Endothelial cell (in vitro differentiated cells): ENCODE measurements at regions not wholly inside any gene's neighbourhood (a gene's known extent, or its start where the extent isn't known, plus 50 kb on each side); places are given as distances from the start of the nearest gene placed in this dataset.

Source experiments
- DNase-seq: peaks from one replicate; pipeline ENCODE4 v3.0.0; 2021; ENCODE audit warnings: low spot score
- H3K27ac Mint-ChIP-seq: one replicate; pipeline ENCODE4 v1.8.0; 2021; ENCODE audit warnings: mixed read lengths, inconsistent platforms; ENCODE audit not compliant: unreplicated experiment
- H3K27me3 Mint-ChIP-seq: one replicate; pipeline ENCODE4 v1.8.0; 2021; ENCODE audit warnings: mild to moderate bottlenecking, moderate library complexity, mixed read lengths, inconsistent platforms; ENCODE audit not compliant: unreplicated experiment
- H3K36me3 Mint-ChIP-seq: one replicate; pipeline ENCODE4 v1.8.0; 2021; ENCODE audit warnings: mild to moderate bottlenecking, low read depth, mixed read lengths, inconsistent platforms; ENCODE audit not compliant: unreplicated experiment
- H3K4me1 Mint-ChIP-seq: one replicate; pipeline ENCODE4 v1.8.0; 2021; ENCODE audit warnings: mild to moderate bottlenecking, mixed read lengths, inconsistent platforms; ENCODE audit not compliant: unreplicated experiment
- H3K4me3 Mint-ChIP-seq: one replicate; pipeline ENCODE4 v1.8.0; 2021; ENCODE audit warnings: mild to moderate bottlenecking, mixed read lengths, inconsistent platforms; ENCODE audit not compliant: unreplicated experiment
- H3K9me3 Mint-ChIP-seq: one replicate; pipeline ENCODE4 v1.8.0; 2021; ENCODE audit warnings: mixed read lengths, inconsistent platforms; ENCODE audit not compliant: unreplicated experiment
- TF ChIP-seq, protein P1 (sequence below): fragments of 200-600 bp; sonication (generic); IDR thresholded peaks from one replicate; pipeline ENCODE4 v1.5.0; 2021; ENCODE audit warnings: antibody characterized with exemption; ENCODE audit not compliant: unreplicated experiment

DNA sequence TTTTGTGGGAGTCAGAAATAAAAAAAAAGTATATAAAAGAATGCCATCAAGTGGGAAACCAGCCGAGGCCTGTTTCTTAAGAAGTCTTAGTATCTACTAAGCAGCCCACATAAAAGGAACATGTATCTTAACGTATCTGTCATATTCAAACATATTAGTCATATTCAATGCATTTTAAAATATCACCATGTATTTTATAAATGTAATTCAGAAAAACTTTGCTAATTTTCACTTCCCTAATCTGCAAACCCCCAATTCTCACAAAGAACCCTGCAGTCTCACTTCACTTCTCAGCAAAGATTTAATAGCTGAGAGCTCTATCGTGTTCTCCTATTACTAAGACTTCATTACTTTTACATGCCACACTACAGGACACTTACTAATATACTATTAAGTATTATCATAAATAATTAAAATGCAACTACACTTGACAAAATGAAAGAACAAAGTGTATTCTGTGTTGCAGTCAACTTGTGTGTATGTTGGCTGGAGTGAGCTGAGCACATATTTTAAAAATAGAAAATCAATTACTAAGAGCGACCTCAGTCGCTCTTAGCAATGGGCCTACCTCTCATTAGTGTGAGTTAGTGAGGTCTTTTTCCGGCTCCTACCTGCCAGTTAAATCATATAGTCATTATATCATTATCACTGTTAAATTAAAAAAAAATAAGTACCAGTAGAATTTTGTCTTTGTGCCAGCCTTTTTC lies 484.3 kb downstream of the LMO4 start:
- H3K9me3 Mint-ChIP-seq = no peaks in the 10 kb centered on the region
- no peak for DNase-seq
- H3K27ac Mint-ChIP-seq = no peak overlapping the region
- H3K36me3 Mint-ChIP-seq = no peaks in the 10 kb centered on the region
- H3K4me1 Mint-ChIP-seq = no peaks in the 10 kb centered on the region
- no peaks in the 10 kb centered on the region for H3K27me3 Mint-ChIP-seq
- H3K4me3 Mint-ChIP-seq = no peak overlapping the region
- TF ChIP-seq, protein P1, sequence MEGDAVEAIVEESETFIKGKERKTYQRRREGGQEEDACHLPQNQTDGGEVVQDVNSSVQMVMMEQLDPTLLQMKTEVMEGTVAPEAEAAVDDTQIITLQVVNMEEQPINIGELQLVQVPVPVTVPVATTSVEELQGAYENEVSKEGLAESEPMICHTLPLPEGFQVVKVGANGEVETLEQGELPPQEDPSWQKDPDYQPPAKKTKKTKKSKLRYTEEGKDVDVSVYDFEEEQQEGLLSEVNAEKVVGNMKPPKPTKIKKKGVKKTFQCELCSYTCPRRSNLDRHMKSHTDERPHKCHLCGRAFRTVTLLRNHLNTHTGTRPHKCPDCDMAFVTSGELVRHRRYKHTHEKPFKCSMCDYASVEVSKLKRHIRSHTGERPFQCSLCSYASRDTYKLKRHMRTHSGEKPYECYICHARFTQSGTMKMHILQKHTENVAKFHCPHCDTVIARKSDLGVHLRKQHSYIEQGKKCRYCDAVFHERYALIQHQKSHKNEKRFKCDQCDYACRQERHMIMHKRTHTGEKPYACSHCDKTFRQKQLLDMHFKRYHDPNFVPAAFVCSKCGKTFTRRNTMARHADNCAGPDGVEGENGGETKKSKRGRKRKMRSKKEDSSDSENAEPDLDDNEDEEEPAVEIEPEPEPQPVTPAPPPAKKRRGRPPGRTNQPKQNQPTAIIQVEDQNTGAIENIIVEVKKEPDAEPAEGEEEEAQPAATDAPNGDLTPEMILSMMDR = no peak

DNA sequence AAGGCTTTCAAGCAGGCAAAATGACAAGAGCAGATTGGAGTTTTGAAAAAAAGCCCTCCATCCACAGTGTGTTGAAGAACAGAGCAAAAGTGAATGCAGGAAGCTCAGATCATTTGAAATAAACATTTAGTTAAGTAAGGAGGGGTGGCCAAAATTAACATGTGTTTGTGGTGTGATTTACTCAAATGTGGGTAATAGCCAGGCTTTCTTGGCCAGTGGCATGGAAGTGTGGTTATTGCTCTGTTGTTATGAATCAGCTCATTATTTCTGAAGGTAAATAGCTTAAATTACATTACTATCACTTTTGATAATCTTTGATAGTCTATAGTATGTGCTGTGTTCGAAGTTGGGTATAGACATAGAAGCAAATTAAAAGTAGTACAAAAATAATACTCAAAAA lies 485.9 kb downstream of the LMO4 start:
- Mint-ChIP-seq H3K9me3 (no peaks in the 10 kb centered on the region), H3K27ac (no peak overlapping the region), H3K27me3 (no peaks in the 10 kb centered on the region), H3K4me3 (no peak overlapping the region), H3K36me3 (no peaks in the 10 kb centered on the region), H3K4me1 (no peaks in the 10 kb centered on the region)
- TF ChIP-seq, protein P1 = no peak
- no peak for DNase-seq

DNA sequence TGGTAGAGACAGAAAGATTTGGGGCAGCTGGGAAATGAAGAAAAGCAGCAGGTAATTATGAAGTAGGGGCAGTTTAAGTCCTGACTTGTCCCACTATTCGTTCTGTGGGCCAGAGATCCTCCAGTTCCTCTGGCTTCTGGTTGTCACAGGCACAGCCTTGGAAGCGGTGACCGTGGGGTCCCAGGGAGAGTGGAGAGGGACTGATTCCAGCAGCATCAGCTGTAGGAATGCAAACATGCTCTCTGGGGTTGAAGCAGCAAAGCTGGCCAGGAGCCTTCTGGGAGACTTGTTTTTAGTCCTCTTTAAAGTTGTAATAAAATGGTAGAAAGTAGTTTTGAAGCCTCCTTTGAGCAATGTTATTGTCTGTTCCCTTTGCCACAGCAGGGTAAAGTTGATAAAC lies 488.0 kb downstream of the LMO4 start:
- TF ChIP-seq, protein P1 = no peak
- no peaks in the 10 kb centered on the region for H3K36me3 Mint-ChIP-seq
- no peaks in the 10 kb centered on the region for H3K9me3 Mint-ChIP-seq
- no peaks in the 10 kb centered on the region for H3K27me3 Mint-ChIP-seq
- H3K27ac Mint-ChIP-seq = no peak overlapping the region
- H3K4me1 Mint-ChIP-seq = no peaks in the 10 kb centered on the region
- no peak overlapping the region for H3K4me3 Mint-ChIP-seq
- DNase-seq = no peak

DNA sequence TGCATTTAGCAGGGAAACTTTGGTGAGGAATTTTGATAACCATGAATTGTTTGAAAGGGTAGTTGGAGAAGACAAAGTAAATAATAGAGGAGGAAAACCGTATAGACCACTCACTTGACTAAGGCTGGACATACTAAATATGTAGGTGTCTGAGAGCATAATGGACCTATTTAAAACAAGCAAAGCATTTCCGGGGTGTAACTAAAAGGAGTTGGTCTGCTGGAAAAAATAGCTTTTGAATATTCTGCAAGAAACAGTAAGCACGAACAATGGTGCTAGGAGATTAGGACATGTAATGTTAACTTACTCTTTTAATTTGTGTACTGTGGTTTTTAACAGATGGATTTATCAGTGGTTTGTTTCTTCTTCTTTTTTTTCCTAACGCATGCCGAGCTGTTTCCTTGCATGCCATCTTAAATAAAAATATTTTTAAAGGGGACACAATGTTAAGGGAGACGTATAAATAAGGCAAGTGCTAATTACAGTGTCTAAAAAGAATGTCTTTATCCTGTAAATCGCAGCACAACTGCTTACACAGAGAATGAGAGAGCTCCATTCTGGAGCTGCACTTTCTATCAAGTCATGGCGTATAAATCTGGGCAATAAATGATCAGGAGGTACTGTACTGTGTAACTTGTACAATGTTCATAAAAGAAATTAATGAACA lies 492.1 kb downstream of the LMO4 start:
- no peak for DNase-seq
- Mint-ChIP-seq H3K4me3 (no peak overlapping the region), H3K36me3 (no peaks in the 10 kb centered on the region), H3K4me1 (no peaks in the 10 kb centered on the region), H3K27ac (no peak overlapping the region), H3K9me3 (no peaks in the 10 kb centered on the region), H3K27me3 (no peaks in the 10 kb centered on the region)
- TF ChIP-seq, protein P1 = no peak

DNA sequence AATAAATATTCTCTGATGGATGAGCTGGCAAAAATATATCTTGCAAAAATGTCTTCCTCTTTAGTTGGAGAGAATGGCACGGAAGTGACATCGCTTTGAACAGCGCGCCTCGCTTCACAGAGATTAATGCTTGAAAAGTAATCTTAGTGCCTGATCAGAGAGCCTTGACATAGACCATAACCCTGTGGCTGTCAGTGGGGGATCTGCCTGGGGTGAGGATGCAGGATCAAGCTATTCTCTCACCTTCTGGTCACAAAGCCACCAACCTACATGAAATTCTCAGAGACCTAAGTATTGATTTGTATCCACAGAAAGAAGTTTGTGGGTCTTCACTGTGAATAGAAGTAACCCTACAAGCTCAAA lies 492.6 kb downstream of the LMO4 start:
- Mint-ChIP-seq H3K4me1 (no peaks in the 10 kb centered on the region), H3K36me3 (no peaks in the 10 kb centered on the region), H3K9me3 (no peaks in the 10 kb centered on the region), H3K27me3 (no peaks in the 10 kb centered on the region), H3K27ac (no peak overlapping the region), H3K4me3 (no peak overlapping the region)
- TF ChIP-seq, protein P1 = no peak
- DNase-seq = no peak
